Esophagus squamous epithelium (tissue), 4 donors: ENCODE measurements at regions not wholly inside any gene's neighbourhood (a gene's known extent, or its start where the extent isn't known, plus 50 kb on each side); places are given as distances from the start of the nearest gene placed in this dataset.

Experiments
- POLR2A ChIP-seq, 4 donors: fragments of 450-650 bp; IDR thresholded peaks; one replicate each; pipeline ENCODE4 v1.6.1; 2017; ENCODE audit warnings: antibody characterized with exemption in 4 of 4, mild to moderate bottlenecking in 4 of 4, moderate library complexity in 3 of 4
- TF ChIP-seq, protein P1 (sequence below), 6 experiments: fragments of 450-650 bp in 4 of 6; fragments of 200-600 bp in 2 of 6; sonication (generic) in 2 of 6; IDR thresholded peaks; one replicate each; pipeline ENCODE4 v1.5.1; 2016 to 2019; ENCODE audit warnings: antibody characterized with exemption in 6 of 6, mild to moderate bottlenecking in 4 of 6, moderate library complexity in 4 of 6

DNA sequence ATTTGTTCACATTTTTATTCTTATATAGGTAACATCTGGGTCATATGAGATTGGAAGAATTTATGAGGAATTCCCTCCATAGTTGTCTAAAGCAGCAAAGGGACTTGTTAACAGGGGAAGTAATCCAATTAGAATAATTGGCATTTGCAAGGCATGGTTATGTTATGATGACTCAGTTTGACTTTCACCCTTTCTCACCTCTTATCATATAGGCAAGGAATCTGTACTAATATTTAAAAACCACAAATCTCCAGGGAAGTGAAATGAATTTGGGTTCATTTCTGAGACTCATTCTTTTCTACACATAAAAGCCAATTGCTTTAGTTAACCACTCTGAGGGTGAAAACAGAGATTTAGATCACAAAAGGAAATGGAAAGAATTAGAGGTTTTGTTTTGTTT is 281.5 kb upstream of the DKK2 start:
- TF ChIP-seq, protein P1, sequence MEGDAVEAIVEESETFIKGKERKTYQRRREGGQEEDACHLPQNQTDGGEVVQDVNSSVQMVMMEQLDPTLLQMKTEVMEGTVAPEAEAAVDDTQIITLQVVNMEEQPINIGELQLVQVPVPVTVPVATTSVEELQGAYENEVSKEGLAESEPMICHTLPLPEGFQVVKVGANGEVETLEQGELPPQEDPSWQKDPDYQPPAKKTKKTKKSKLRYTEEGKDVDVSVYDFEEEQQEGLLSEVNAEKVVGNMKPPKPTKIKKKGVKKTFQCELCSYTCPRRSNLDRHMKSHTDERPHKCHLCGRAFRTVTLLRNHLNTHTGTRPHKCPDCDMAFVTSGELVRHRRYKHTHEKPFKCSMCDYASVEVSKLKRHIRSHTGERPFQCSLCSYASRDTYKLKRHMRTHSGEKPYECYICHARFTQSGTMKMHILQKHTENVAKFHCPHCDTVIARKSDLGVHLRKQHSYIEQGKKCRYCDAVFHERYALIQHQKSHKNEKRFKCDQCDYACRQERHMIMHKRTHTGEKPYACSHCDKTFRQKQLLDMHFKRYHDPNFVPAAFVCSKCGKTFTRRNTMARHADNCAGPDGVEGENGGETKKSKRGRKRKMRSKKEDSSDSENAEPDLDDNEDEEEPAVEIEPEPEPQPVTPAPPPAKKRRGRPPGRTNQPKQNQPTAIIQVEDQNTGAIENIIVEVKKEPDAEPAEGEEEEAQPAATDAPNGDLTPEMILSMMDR (IDR thresholded peaks at IDR 0.05), result no peak
- no peak for TF ChIP-seq POLR2A (IDR thresholded peaks at IDR 0.05)
